ENCODE measurements at regions not wholly inside any gene's neighbourhood (a gene's known extent, or its start where the extent isn't known, plus 50 kb on each side); places are given as distances from the start of the nearest gene placed in this dataset.

- Histone ChIP-seq H3K4me2 (ENCODE audit: low read length) (no peak overlapping the region), H4K20me1 (ENCODE audit: insufficient read depth, low read length) (no peaks in the 10 kb centered on the region), H3K27ac (ENCODE audit: low read depth, low read length, poor library complexity, severe bottlenecking) (no peak overlapping the region), H3K79me2 (ENCODE audit: insufficient read depth, low read length) (no peaks in the 10 kb centered on the region), H3K27me3 (ENCODE audit: insufficient read depth, low read length) (no peaks in the 10 kb centered on the region), H2AFZ (ENCODE audit: low read length) (no peak overlapping the region), H3F3A (ENCODE audit: insufficient read depth, low read length) (no peaks in the 10 kb centered on the region), H3K4me1 (ENCODE audit: insufficient read depth, low read length, severe bottlenecking) (no peaks in the 10 kb centered on the region), H3K36me3 (ENCODE audit: insufficient read depth, low read length) (no peaks in the 10 kb centered on the region), H3K9me2 (ENCODE audit: low read depth, low read length) (no peaks in the 10 kb centered on the region), H3K9ac (ENCODE audit: low read length) (no peak overlapping the region), H3K4me3 (ENCODE audit: low read depth, low read length, poor library complexity, severe bottlenecking) (no peak overlapping the region), H3K9me3 (ENCODE audit: low read length) (no peaks in the 10 kb centered on the region)
- TF ChIP-seq EZH2 (IDR thresholded peaks at IDR 0.05; ENCODE audit: borderline replicate concordance, low read length): no peak
- TF ChIP-seq CTCF (IDR thresholded peaks at IDR 0.05; ENCODE audit: low read length): no peak
These were observed 174.2 kb downstream of the RRAGC start for GRCh38 chr1:38685388-38685787.

GRCh38 chr1:38680801-38681510, 178.6 kb downstream of the RRAGC start:
- H3K79me2 ChIP-seq (ENCODE audit: insufficient read depth, low read length): no peaks in the 10 kb centered on the region
- no peaks in the 10 kb centered on the region for H3K36me3 ChIP-seq (ENCODE audit: insufficient read depth, low read length)
- H3K4me1 ChIP-seq (ENCODE audit: insufficient read depth, low read length, severe bottlenecking): no peaks in the 10 kb centered on the region

DNA sequence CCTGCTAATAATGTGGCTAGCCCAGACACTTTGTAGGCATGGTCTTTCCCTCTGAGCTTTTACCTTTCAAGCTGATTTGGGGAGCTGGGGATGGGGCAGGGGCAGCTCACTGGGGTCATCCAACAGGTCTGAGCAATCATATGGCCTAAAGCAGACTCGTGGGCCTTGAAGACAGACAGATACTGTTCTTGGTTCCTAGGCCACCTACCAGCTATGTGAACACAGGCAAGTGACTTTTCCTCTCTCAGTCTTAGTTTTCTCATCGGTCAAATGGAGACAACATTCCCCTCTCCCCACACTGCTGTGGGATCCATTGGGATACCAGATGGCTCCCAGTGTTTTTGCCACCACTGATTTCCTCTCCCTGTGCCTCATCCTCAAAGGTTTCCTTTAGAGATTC, 181.8 kb downstream of the RRAGC start:
- Histone ChIP-seq H3K27me3 (ENCODE audit: insufficient read depth, low read length) (no peaks in the 10 kb centered on the region), H2AFZ (ENCODE audit: low read length) (no peak overlapping the region), H3K4me1 (ENCODE audit: insufficient read depth, low read length, severe bottlenecking) (no peaks in the 10 kb centered on the region), H3K4me3 (ENCODE audit: low read depth, low read length, poor library complexity, severe bottlenecking) (no peak overlapping the region), H3K27ac (ENCODE audit: low read depth, low read length, poor library complexity, severe bottlenecking) (no peak overlapping the region), H3K36me3 (ENCODE audit: insufficient read depth, low read length) (no peaks in the 10 kb centered on the region), H3K79me2 (ENCODE audit: insufficient read depth, low read length) (no peaks in the 10 kb centered on the region), H3F3A (ENCODE audit: insufficient read depth, low read length) (no peaks in the 10 kb centered on the region), H3K9ac (ENCODE audit: low read length) (no peak overlapping the region), H3K9me3 (ENCODE audit: low read length) (no peaks in the 10 kb centered on the region), H3K9me2 (ENCODE audit: low read depth, low read length) (no peaks in the 10 kb centered on the region), H3K4me2 (ENCODE audit: low read length) (no peak overlapping the region), H4K20me1 (ENCODE audit: insufficient read depth, low read length) (no peaks in the 10 kb centered on the region)
- TF ChIP-seq CTCF (IDR thresholded peaks at IDR 0.05; ENCODE audit: low read length): no peak
- no peak for TF ChIP-seq EZH2 (IDR thresholded peaks at IDR 0.05; ENCODE audit: borderline replicate concordance, low read length)

More at GRCh38 chr1:38680801-38681510, 178.6 kb downstream of the RRAGC start:
- Histone ChIP-seq H2AFZ (ENCODE audit: low read length) (no peak overlapping the region), H3K27me3 (ENCODE audit: insufficient read depth, low read length) (no peaks in the 10 kb centered on the region), H3K9ac (ENCODE audit: low read length) (no peak overlapping the region), H3K4me2 (ENCODE audit: low read length) (no peak overlapping the region), H4K20me1 (ENCODE audit: insufficient read depth, low read length) (no peaks in the 10 kb centered on the region), H3F3A (ENCODE audit: insufficient read depth, low read length) (no peaks in the 10 kb centered on the region), H3K9me3 (ENCODE audit: low read length) (no peaks in the 10 kb centered on the region), H3K9me2 (ENCODE audit: low read depth, low read length) (no peaks in the 10 kb centered on the region), H3K27ac (ENCODE audit: low read depth, low read length, poor library complexity, severe bottlenecking) (no peak overlapping the region), H3K4me3 (ENCODE audit: low read depth, low read length, poor library complexity, severe bottlenecking) (no peak overlapping the region)
- TF ChIP-seq EZH2 (IDR thresholded peaks at IDR 0.05; ENCODE audit: borderline replicate concordance, low read length) (no peak), CTCF (IDR thresholded peaks at IDR 0.05; ENCODE audit: low read length) (no peak)

Measured in OCI-LY1 (cell line).